Fibroblast of peridontal ligament (primary cell): ENCODE measurements at regions not wholly inside any gene's neighbourhood (a gene's known extent, or its start where the extent isn't known, plus 50 kb on each side); places are given as distances from the start of the nearest gene placed in this dataset.

Experiments
- DNase-seq: peaks from one replicate; pipeline ENCODE4 v3.0.0-alpha.2; 2010; ENCODE audit errors: extremely low read depth

DNA sequence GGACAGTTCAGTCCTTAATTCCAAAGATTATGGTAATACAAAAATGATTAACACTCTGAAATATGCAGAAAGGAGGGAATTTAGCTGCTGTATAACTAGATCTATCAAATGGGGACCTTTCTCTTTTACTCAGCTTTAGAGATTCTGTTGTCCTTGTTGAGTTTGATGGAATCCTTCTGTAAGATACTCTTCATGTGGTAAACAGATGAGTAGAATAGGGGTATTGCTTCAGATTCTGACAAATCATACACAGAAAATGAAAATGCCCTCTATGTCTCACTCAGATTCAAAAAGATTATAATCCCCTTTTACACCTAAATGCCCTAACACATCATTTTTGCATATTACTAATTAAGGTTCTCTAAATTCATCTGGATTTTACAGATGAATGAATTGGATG is 50.7 kb downstream of the ARHGAP35 start:
- DNase-seq = no peak

DNA sequence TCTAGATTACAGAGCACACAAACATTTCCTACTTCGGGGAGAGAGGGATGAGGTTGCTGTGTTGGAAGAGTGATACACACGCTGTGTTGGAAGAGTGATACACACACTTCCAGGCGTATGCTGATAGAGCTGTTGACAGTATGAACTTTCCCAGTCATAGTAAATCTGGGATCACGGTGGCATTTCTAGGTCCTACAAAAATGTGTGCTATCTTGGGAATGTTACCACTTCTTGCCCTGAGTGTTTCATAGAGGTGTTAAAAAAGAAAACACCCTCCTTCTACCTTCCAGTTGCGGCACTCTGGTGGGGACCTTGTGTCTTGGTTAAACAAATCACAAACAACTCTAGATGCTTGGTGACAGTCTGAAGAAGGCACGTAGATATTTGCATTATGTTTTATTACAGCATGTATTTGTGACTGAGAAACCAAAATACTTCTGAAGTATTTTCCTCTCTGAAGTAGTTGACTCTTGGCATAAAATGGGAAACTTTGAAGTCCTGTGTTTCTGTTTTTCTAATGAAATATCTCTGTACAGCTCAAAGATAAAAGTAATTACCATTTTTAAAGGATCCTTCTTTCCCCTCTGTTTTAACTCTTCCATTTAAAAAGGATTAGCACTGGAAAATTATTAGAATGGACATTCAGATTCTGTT is 52.5 kb downstream of the ARHGAP35 start:
- no peak for DNase-seq

DNA sequence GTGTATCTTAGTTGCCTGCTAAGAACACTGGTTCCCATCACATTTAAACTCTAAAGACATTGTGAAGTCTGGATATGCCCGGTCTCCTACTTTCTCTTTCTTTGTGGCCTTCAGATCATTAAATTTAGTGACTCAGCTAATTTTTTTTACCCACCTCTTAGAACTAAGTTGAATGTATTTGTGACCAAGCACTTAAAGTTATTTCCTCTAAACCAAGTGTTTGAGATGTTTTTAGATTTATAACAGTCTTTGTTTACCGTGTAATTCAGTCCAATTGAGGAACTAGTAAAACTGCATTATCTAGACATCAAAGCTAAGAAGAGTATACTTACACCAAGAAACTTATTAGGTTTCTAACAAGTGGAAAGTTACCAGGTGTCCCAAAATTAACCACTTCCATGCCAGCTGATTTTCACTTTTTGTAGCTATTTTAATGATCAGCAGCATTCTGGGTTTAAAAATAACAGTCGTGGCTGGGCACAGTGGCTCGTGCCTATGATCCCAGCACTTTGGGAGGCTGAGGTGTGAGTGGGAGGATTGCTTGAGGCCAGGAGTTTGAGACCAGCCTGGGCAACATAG is 53.1 kb downstream of the ARHGAP35 start:
- peak; percentile 71 for DNase-seq

DNA sequence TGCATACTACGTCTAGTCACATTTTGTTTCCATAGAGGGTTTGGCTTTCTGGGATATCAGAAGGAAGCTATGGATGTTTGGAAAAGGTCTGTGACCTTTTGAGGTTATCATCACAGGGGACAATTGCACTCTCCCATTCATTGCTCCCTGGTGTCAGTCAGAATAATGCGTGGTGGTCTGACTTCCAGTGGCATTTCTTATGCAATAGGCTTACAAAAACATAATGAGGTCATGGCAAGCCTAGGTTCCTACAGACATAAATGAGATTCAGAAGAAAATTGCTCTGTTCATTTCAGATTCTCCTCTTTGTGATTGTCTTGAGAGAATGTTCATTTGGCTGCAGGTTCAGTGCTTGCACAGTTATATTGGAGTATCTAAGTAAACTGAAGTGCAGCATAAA is 54.6 kb downstream of the ARHGAP35 start:
- peak; percentile 41 for DNase-seq

DNA sequence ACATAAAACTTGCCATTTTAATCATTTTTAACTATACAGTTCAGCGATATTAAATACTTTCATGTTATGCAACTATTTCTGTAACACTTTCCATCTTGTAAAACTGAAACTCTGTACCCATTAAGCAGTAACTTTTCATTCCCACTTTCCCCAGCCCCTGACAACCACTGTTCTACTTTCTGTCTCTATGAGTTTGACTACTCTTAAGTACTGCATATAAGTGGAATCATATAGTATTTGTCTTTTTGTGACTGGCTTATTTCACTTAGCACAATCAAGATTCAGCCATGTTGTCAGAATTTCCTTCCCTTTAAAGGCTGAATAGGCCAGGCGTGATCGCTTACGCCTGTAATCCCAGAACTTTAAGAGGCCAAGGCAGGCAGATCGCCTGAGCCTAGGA is 56.2 kb downstream of the ARHGAP35 start:
- no peak for DNase-seq

DNA sequence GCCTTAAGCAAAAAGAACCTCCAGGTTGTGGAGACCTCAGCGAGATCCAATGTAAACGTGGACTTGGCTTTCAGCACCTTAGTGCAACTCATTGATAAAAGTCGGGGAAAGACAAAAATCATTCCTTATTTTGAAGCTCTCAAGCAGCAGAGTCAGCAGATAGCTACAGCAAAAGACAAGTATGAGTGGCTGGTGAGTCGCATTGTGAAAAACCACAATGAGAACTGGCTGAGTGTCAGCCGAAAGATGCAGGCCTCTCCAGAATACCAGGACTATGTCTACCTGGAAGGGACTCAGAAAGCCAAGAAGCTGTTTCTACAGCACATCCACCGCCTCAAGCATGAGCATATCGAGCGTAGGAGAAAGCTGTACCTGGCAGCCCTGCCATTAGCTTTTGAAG is 58.5 kb downstream of the ARHGAP35 start:
- DNase-seq = no peak

DNA sequence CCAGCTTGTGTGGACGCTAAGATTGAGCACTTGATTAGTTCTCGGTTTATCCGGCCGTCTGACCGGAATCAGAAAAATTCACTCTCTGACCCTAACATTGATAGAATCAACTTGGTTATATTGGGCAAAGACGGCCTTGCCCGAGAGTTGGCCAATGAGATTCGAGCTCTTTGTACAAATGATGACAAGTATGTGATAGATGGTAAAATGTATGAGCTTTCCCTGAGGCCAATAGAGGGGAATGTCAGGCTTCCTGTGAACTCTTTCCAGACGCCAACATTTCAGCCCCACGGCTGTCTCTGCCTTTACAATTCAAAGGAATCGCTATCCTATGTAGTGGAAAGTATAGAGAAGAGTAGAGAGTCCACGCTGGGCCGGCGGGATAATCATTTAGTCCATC is 59.6 kb downstream of the ARHGAP35 start:
- DNase-seq = no peak

DNA sequence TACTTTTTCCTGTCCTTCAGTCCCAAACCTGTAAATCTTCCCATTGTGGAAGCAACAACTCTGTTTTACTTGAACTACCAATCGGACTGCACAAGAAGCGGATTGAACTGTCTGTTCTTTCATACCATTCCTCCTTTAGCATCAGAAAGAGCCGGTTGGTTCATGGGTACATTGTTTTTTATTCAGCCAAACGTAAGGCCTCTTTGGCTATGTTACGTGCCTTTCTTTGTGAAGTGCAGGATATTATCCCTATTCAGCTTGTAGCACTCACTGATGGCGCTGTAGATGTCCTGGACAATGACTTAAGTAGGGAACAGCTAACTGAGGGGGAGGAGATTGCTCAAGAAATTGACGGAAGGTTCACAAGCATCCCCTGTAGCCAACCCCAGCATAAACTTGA is 60.3 kb downstream of the ARHGAP35 start:
- DNase-seq = no peak

DNA sequence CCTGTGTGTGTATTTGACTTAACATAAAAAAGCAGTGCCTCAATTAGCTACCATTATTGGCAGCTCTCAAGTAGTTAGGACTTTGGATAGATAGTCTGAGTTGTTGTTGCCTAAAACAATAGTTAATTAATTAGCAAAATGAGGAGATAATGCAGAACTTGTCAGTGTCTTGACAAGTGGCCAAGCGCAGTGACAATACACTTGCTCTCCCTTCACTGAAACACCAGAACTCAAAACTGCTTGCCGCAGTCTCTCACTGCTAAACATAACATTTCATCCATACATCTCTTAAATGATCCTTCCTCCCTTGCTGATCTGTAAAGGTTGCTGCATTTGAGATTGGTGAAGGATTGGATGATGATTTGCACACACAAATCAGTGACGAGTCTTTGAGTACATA is 61.7 kb downstream of the ARHGAP35 start:
- no peak for DNase-seq

DNA sequence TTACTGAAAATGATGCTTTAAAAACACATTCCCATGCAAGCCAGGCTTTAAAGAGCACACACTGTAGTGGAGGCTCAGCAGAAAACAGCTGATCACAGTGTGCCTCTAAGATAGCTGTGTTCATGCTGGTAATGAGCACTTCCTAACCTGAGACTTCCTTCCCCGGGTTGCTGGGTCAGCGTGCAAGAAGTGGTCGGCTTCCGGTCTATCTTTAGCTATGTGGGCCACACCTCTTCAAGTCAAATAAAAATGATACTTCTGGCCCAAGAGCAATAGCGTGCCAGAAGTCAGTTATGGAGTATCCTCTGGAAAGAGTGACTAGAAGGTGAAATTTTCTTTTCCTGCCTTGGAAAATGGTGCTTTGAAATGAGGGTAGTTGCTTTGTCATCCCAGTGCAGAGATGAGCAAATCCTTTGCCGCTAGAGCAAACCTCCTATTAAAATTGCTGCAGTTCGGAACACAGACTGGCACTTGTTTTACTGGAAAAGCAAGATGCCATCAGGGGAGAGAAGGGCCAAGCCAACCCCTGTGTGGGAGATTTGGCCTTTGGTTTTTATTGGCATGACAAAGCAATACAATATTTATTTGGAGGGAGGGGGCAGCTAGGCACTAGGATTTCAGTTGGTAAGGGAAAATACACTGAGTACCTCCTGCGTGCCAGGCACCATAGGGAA is 64.2 kb downstream of the ARHGAP35 start:
- no peak for DNase-seq

DNA sequence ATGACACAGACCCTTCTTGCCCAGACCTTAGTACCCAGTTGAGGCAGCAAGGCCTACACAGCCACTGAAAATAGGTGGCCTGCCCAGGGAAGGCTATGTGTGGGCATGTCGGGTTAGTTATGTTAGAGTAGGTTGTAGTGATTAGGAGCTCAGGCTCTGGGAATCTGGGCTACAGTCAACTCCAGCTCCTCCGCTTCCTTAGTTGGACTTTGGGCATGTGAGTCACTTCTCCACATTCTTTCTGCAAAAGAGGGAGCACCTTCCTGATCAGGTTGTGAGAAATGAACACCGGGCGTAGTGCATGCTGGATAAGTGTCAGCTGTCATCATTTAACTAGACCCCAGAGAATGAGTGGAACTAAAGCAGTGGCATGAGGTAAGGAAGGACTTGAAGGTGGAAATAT is 64.8 kb downstream of the ARHGAP35 start:
- DNase-seq = no peak

DNA sequence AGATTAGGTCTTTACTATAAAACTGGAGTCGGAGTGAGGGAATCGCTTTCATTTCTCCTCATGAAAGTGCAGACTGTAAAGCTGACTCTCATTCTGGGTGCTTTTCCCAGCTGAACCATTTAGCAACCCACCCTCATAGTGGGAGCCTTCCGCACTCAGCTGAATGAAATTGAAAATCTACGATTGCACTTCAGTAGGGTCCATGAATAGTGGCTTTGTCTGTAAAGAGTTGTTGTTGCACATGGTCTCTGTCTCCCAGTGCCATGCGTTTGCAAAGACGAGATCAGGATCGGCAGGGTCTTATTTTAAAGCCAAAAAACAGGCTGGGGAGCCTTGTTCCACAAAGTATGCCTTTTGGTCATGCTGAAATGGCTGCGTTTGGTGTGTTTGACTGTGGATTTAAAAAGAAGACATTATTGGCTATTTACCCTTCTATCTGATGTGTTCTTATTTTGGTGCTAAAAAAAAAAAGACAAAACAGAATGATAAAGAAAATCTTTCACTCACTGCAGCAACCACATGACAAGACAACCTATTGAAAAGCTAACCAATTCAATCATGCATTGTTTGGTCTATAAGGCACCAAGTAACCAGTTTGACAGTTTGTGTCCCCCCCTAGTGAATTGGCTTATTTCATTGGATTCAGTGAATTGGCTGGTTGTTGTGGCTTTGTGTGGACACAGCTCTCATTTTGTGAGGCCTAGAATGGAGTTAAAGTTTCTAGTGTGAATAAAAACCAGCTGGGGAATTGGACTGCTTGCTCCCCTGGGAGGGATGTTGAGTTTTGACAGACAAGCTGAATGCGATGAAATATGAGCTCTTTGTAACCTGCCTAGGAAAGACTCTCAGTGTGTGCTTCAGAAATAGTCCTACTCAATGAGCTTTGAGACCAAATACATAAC is 65.6 kb downstream of the ARHGAP35 start:
- peak; percentile 54 for DNase-seq

DNA sequence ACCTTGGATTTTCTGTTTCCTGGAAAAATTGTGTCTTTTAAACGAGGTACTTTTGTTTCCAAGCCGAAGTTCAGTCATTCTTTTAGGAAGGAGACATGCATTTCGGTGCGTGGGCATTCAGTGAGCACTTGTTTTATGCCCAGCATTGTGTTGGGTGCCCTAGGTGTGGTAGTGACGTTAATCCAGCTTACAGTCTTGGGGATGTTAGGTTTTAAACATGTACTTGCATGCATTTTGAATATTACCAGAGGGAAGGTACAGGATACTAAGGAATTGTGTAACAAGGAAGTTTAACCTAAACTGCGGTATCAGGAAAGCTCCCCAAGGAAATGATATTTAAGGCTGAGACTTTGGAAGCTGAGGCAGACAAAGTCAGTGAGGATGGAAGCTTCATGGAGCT is 66.3 kb downstream of the ARHGAP35 start:
- no peak for DNase-seq

DNA sequence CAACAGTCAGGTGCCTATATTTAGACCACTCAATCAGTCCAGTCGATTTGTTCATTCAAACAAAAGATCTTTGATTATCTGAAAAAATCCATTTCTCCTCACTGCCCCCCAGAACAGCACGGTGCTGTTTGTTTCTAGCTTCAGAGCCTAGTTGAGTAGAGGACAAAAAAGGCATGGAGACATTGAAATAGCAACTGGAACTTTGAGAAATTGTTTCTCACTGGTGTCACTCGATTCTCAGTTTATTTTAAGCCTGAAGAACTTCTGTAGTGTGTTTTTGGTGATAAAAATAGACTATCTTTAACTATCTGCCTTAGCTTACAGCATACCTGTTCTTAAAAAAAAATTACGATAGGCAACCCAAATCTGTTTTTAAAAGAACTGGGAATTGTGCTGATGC is 67.1 kb downstream of the ARHGAP35 start:
- DNase-seq = no peak

DNA sequence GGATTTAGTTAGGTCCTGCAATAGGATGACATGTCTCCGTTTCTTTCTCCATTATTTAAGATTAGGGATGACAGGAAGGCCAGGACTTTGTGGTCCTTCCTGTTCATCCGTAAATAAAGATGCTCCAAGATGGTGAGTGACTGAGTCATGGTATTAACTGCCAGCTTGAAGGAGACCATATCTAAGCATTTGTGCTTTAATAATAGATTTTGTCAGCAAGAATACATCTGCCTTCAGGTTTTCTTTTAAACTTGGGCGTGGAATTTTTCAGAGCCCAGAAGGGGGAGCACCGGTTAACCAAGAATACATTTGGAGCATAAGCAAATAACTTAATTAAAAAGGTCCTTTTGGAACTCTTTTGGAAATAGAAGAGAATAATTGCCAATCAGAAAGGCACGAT is 68.2 kb downstream of the ARHGAP35 start:
- no peak for DNase-seq

DNA sequence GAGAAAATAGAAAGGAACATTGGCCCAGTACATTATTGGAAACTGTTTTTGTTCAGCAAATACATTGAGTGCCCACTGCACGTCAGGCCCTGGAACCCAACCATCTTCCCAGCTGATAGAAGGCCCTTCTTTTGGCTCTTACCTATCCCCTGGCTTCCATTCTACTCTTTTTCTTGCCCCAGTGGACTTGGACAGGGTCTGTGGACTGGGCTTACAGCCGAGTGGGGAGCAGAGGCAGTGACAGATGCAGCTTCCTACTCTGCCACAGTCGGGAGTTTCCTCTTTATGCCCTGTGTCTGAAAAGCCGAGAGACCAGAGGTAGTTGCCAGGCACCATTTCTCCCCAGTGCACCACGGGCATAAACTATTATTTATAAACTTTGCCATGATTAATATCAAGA is 70.4 kb downstream of the ARHGAP35 start:
- no peak for DNase-seq

DNA sequence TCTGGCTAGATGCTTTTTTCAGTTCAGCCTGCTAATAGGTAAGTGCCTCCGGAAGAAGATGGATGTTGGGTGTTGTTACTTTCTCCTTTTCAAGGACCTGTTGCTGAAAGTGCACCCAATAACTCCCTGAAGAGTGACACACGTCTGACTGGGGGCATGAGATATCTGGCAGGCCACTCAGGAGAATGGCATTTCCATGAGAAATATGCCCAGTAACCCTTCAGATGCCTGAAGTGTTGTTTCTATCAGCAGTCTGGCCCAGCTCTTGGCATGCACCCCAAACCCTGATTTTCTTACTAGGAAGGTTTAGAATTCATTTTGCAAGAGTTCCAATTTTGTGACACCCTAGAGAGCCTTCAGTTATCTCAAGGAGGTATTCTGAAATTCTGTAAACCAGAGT is 71.5 kb downstream of the ARHGAP35 start:
- DNase-seq = peak; percentile 68

DNA sequence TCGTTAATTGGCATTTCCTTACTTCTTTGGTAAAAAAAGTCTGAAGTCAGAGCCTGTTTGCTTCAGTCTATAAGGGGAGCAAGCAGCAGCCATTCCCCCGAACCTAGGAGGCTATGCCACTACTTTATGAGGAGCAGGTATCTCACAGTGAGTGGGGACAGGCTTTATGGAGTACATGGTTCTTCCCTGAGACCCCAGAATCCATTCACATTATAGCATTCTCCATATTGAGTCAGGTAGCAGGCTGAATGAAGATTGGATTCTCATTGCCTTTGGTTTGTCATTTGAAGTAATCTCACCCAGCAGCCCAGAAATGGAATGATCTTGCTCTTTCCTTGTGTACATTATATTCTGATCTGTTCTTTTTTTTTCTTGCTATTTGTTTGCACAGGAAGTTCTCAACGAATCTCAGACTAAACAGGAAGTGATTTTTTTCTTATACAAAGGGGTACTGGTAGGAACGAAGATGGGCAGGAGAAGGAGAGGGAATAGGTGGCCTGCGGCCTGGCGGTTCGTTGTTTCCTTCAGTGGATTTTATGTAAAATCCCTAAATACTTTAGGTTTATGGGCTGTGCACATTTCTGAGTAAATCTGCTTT is 74.4 kb downstream of the ARHGAP35 start:
- DNase-seq = no peak

DNA sequence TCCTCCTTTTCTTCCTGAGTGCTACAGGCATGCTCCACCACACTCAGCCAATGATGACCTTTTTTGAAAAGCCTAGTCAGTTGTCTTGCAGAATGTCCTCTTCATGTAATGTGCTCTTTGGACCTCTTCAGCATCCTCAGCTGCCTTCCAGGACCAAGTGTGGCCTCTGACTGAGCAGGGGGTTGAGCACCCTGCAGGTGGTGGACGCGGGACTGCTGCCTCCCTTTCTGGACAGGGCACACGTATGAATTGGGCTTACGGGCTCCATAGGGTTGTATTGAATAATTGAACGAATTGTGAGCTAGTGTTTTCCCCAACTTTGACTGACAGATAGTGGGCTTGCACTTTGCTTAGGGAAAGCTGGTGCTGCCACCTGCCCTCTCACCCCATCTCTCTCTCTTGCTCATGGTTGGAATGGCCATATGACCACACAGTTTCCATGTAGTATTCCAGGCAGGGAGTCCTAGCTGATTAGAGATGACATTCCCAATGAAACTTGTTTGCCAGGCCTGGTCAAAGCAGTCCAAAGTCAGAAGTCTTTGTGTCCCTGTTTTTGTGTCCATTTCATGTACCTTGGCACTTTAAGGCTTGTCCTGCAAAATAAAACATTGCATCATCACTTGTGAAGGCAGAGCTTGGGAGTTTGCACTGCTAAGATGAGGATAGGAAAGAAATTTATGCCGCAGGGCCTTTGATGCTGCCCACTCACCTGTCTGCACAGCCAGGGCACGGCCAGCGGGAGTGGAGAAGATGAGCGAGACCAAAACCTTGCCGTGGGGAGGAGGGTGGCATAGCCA is 76.3 kb upstream of the NPAS1 start:
- no peak for DNase-seq

DNA sequence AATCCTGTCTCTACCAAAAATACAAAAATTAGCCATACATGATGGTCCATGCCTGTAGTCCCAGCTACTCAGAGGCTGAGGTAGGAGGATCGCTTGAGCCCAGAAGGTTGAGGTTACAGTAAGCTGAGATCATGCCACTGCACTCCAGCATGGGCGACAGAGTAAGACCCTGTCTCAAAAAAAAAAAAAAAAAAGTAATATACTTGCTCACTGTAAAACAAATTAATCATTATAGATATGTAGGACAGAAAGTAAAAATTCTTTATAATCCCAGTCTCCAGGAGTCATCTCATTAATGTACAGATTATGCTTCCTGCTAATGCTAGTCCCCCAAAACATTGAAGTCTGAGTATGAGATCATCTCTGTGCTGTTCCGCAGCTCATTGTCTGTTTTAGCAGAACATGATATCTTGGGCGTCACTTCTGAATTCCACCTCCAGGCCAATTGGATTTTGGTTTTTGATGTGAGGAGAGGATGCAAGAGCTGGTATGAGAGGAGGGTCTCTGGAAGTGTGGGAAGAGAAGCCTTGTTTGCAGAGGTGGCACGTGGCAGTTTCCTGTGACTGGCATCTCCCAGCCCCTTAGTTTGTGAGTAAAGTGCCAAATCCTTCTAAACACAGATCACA is 75.4 kb upstream of the NPAS1 start:
- no peak for DNase-seq
